ENCODE measurements at regions not wholly inside any gene's neighbourhood (a gene's known extent, or its start where the extent isn't known, plus 50 kb on each side); places are given as distances from the start of the nearest gene placed in this dataset.

DNA sequence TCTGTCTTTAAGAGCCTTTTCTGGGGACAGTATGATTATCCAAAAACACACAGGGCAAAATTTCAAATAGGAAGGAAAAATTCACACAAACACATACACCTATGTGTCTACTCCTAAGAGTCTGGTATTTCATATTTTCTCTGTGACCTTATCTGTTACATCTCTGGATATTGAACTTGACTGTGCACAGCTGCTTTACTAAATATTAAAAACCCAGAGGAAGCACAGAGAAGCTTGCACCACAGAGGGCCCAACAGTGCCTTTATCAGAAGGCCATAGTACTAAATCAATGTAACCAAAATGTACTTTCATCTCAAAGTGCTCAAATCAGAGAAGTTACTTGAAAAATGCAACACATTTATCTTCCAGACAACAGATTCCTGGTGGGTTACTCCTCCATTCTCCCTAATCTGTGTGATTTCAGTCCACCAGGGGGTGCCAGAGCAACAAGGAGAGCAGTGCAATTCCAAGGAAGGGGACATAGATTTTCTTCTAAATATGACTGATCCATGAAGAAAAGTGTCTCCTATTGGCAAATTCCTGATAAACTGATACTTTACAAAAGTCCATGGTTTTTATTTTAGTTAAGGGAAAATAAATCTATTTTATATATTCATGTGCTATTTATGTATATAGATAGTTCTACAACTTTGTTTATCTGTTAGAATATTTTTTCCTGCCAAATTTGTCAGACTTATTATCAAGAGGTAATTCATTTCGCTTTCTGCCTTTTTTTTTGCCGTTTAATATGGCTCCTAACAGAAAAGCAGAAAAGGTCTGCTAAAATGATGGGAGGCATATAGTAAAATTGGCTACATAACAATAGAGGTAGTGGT is 617.6 kb downstream of the LRFN5 start:
- no peak overlapping the region for H2AFZ ChIP-seq (replicated peaks; ENCODE audit: low read length, poor library complexity)
- BruUV-seq (replicated peaks) = no TSS peak
- no peak overlapping the region for H2BK5ac ChIP-seq (ENCODE audit: low read depth, low read length, poor library complexity, severe bottlenecking)
- ATAC-seq (ENCODE audit: low read depth) (peak; percentile 84), DNase-seq (peak; percentile 68)
- H3K4me1 ChIP-seq (ENCODE audit: control insufficient read depth, insufficient read depth, low read length) = no peaks in the 10 kb centered on the region; the same call in 1 of the 2 replicates
- H4K5ac ChIP-seq (ENCODE audit: low read depth, low read length) = no peak overlapping the region
- no peak overlapping the region for H2BK20ac ChIP-seq (ENCODE audit: low read depth, low read length)
- H3K56ac ChIP-seq (ENCODE audit: extremely low read depth, insufficient read depth, low read length) = no peak overlapping the region
- H2AK5ac ChIP-seq (ENCODE audit: low read depth, low read length) = no peak overlapping the region
- H3K9ac ChIP-seq (ENCODE audit: low read depth, low read length) = no peak overlapping the region
- H3K9me1 ChIP-seq (ENCODE audit: insufficient read depth, low read length) = no peaks in the 10 kb centered on the region
- H3K79me1 ChIP-seq (ENCODE audit: low read depth in 1 of 2, low read length in 2 of 2) = no peaks in the 10 kb centered on the region
- dilution Hi-C loops (cut with HindIII; ENCODE audit: low sequenced_read_pairs, unreplicated experiment) (no loop called here), in situ Hi-C loops (cut with MboI; ENCODE audit: low sequenced_read_pairs) (loop anchor here (10.0 kb wide), 1 partner anchor 781 kb away; no protein-coding TSS in a partner anchor), intact Hi-C loops (cut with micrococcal nuclease) (loop anchor here (5.0 kb wide), 3 partner anchors 112 to 783 kb away; partner anchors contain the start of gene LRFN5)
- H3K18ac ChIP-seq (ENCODE audit: low read depth, low read length) = no peak overlapping the region
- H2AK9ac ChIP-seq (replicated peaks; ENCODE audit: low read depth, low read length, poor library complexity) = no peak overlapping the region
- no peaks in the 10 kb centered on the region for H3K27me3 ChIP-seq (ENCODE audit: control insufficient read depth, insufficient read depth, low read length)
- H2BK120ac ChIP-seq (ENCODE audit: low read depth, low read length) = no peak overlapping the region
- H3K23ac ChIP-seq (ENCODE audit: low read depth, low read length) = no peak overlapping the region
- H3K9me3 ChIP-seq (ENCODE audit: control insufficient read depth, insufficient read depth, low read length) = no peaks in the 10 kb centered on the region
- H4K8ac ChIP-seq (ENCODE audit: low read depth in 2 of 2, low read length in 2 of 2) = no peak overlapping the region
- no peak overlapping the region for H3K4ac ChIP-seq (ENCODE audit: low read depth, low read length)
- no peak overlapping the region for H3K14ac ChIP-seq (replicated peaks; ENCODE audit: low read depth, low read length)
- no peak overlapping the region for H2BK15ac ChIP-seq (ENCODE audit: low read depth, low read length)
- POLR2A ChIA-PET (ENCODE audit: unreplicated experiment) = no interaction called here
- H4K91ac ChIP-seq (ENCODE audit: insufficient read depth, low read depth, low read length) = no peak overlapping the region
- no peak overlapping the region for H3K4me2 ChIP-seq (ENCODE audit: low read depth, low read length)
- H4K20me1 ChIP-seq (ENCODE audit: insufficient read depth, low read length) = no peaks in the 10 kb centered on the region
- no peak overlapping the region for H3K27ac ChIP-seq (ENCODE audit: insufficient read depth, low read length)
- no peak overlapping the region for H3K4me3 ChIP-seq (ENCODE audit: insufficient read depth, low read depth, low read length)
- TF ChIP-seq MXI1 (IDR thresholded peaks at IDR 0.05; ENCODE audit: borderline replicate concordance, low read depth, low read length) (no peak), FOS (IDR thresholded peaks at IDR 0.05; ENCODE audit: low read depth, low read length) (no peak), CEBPB (IDR thresholded peaks at IDR 0.05; ENCODE audit: low read depth, low read length) (no peak), MAFK (IDR thresholded peaks at IDR 0.05; ENCODE audit: low read depth, low read length) (no peak), CHD1 (IDR thresholded peaks at IDR 0.05; ENCODE audit: low read depth, low read length) (no peak), USF2 (IDR thresholded peaks at IDR 0.05; ENCODE audit: low read depth, low read length) (no peak), RCOR1 (IDR thresholded peaks at IDR 0.05; ENCODE audit: insufficient replicate concordance, low read length) (no peak), ELK1 (IDR thresholded peaks at IDR 0.05; ENCODE audit: borderline replicate concordance, low read depth, low read length) (no peak), SMC3 (IDR thresholded peaks at IDR 0.05; ENCODE audit: low read depth, low read length) (peak; percentile 77), RAD21 (IDR thresholded peaks at IDR 0.05; ENCODE audit: low read length) (peak; percentile 78), BHLHE40 (IDR thresholded peaks at IDR 0.05; ENCODE audit: low read depth, low read length) (no peak)
- TF ChIP-seq, protein P1, sequence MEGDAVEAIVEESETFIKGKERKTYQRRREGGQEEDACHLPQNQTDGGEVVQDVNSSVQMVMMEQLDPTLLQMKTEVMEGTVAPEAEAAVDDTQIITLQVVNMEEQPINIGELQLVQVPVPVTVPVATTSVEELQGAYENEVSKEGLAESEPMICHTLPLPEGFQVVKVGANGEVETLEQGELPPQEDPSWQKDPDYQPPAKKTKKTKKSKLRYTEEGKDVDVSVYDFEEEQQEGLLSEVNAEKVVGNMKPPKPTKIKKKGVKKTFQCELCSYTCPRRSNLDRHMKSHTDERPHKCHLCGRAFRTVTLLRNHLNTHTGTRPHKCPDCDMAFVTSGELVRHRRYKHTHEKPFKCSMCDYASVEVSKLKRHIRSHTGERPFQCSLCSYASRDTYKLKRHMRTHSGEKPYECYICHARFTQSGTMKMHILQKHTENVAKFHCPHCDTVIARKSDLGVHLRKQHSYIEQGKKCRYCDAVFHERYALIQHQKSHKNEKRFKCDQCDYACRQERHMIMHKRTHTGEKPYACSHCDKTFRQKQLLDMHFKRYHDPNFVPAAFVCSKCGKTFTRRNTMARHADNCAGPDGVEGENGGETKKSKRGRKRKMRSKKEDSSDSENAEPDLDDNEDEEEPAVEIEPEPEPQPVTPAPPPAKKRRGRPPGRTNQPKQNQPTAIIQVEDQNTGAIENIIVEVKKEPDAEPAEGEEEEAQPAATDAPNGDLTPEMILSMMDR (conservative IDR thresholded peaks at IDR 0.05; ENCODE audit: low read depth, low read length) = peak; percentile 72
- no CpG with 5 or more reads among the region's 2 CpGs for WGBS, 2 experiments (ENCODE audit: extremely low coverage in 2 of 2, insufficient read length in 1 of 2)
- CTCF ChIA-PET = interaction anchor here (0.8 to 1.0 kb wide), 2 partner anchors 11 to 31 kb away, joined by 3 read pairs; no protein-coding TSS in a partner anchor
- no peaks in the 10 kb centered on the region for H3K36me3 ChIP-seq (ENCODE audit: control insufficient read depth, insufficient read depth, low read length)
